ENCODE measurements at regions not wholly inside any gene's neighbourhood (a gene's known extent, or its start where the extent isn't known, plus 50 kb on each side); places are given as distances from the start of the nearest gene placed in this dataset.

DNA sequence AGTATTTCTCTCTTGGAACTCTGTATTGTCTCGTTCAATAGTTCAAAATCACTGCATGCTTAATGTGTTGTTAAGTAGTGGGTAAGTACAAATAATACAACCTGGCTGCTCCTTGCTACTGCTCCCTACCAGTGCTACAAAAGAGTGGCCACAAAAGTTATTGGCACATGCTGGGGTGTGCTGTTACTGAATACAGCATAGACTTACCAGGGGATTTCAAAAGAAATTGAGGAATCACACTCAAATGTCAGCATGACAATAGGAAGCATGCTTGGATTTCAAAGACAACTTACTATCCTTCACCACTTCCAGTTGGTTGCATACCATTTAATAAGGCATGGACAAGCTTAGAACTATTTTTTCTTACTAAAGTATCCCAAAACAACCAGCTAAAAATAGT, 1041.3 kb upstream of the SPRY2 start:
- H3K9me3 ChIP-seq = no peaks in the 10 kb centered on the region
- ATAC-seq = no peak
- DNase-seq (ENCODE audit: low read depth in 1 of 2, low spot score in 1 of 2) = no peak
- ChIA-PET CTCF (no interaction called here), POLR2A (no interaction called here)
- no peak overlapping the region for H3K27ac ChIP-seq
- 23% methylated on average over 1 of the region's 1 CpG for WGBS (ENCODE audit: missing lambda C conversion rate)
- FAIRE-seq = no peak
- TF ChIP-seq CBX8 (IDR thresholded peaks at IDR 0.05) (no peak), FOXS1 (CRISPR knock-in tag; IDR thresholded peaks at IDR 0.05) (no peak), TP53 (CRISPR knock-in tag; IDR thresholded peaks at IDR 0.05) (no peak), KDM1A (IDR thresholded peaks at IDR 0.05; ENCODE audit: low read depth) (no peak), ZFP36 (IDR thresholded peaks at IDR 0.05; ENCODE audit: borderline replicate concordance, partially characterized antibody) (no peak), BHLHE40 (IDR thresholded peaks at IDR 0.05; ENCODE audit: low read depth, low read length) (no peak), CHD2 (IDR thresholded peaks at IDR 0.05; ENCODE audit: low read length, partially characterized antibody) (no peak), CBX2 (IDR thresholded peaks at IDR 0.05; ENCODE audit: borderline replicate concordance, low read depth) (no peak), RFX5 (IDR thresholded peaks at IDR 0.05) (no peak), SREBF2 (IDR thresholded peaks at IDR 0.05) (no peak), EP300 (IDR thresholded peaks at IDR 0.05) (no peak), TFCP2L1 (CRISPR knock-in tag; IDR thresholded peaks at IDR 0.05) (no peak), KDM5A (IDR thresholded peaks at IDR 0.05) (no peak)
- TF ChIP-seq, protein P1, sequence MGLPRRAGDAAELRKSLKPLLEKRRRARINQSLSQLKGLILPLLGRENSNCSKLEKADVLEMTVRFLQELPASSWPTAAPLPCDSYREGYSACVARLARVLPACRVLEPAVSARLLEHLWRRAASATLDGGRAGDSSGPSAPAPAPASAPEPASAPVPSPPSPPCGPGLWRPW (IDR thresholded peaks at IDR 0.05) = no peak
- TF ChIP-seq, protein P2, sequence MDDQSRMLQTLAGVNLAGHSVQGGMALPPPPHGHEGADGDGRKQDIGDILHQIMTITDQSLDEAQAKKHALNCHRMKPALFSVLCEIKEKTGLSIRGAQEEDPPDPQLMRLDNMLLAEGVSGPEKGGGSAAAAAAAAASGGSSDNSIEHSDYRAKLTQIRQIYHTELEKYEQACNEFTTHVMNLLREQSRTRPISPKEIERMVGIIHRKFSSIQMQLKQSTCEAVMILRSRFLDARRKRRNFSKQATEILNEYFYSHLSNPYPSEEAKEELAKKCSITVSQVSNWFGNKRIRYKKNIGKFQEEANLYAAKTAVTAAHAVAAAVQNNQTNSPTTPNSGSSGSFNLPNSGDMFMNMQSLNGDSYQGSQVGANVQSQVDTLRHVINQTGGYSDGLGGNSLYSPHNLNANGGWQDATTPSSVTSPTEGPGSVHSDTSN (IDR thresholded peaks at IDR 0.05) = no peak
- TF ChIP-seq, protein P3, sequence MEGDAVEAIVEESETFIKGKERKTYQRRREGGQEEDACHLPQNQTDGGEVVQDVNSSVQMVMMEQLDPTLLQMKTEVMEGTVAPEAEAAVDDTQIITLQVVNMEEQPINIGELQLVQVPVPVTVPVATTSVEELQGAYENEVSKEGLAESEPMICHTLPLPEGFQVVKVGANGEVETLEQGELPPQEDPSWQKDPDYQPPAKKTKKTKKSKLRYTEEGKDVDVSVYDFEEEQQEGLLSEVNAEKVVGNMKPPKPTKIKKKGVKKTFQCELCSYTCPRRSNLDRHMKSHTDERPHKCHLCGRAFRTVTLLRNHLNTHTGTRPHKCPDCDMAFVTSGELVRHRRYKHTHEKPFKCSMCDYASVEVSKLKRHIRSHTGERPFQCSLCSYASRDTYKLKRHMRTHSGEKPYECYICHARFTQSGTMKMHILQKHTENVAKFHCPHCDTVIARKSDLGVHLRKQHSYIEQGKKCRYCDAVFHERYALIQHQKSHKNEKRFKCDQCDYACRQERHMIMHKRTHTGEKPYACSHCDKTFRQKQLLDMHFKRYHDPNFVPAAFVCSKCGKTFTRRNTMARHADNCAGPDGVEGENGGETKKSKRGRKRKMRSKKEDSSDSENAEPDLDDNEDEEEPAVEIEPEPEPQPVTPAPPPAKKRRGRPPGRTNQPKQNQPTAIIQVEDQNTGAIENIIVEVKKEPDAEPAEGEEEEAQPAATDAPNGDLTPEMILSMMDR (IDR thresholded peaks at IDR 0.05) = no peak
- no peak overlapping the region for H3K4me3 ChIP-seq
- no peaks in the 10 kb centered on the region for H3K4me1 ChIP-seq
- H3K4me2 ChIP-seq = no peak overlapping the region

DNA sequence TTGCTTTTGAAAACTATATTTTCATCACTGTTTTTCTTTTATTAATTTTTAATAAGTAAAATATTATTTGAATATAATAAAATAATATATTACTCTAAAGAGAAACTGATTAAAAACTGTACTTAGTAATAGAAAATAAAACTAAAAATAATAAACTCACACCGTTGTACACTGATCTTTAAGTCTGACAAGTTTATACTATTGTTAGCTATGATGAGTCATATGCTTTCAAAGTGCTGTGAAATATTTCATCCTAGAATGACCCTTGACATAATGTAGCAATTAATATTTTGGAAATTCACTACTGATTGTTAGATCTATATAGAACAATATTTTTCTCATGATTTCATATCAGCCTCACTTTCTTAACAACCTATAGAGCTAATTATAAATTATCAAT, 1040.6 kb upstream of the SPRY2 start:
- POLR2A ChIA-PET = no interaction called here
- no peak for DNase-seq (ENCODE audit: low read depth in 1 of 2, low spot score in 1 of 2)
- FAIRE-seq = no peak
- 0% methylated on average over 1 of the region's 1 CpG for WGBS (ENCODE audit: missing lambda C conversion rate)
- ATAC-seq = no peak
- H3K4me1 ChIP-seq = no peaks in the 10 kb centered on the region
- H3K4me3 ChIP-seq = no peak overlapping the region
- no peak overlapping the region for H3K27ac ChIP-seq
- TF ChIP-seq FOSL2 (IDR thresholded peaks at IDR 0.05) = no peak
- TF ChIP-seq FOSL2 (CRISPR knock-in tag; IDR thresholded peaks at IDR 0.05) = no peak
- TF ChIP-seq CEBPB (IDR thresholded peaks at IDR 0.05) = no peak
- TF ChIP-seq, protein P4, sequence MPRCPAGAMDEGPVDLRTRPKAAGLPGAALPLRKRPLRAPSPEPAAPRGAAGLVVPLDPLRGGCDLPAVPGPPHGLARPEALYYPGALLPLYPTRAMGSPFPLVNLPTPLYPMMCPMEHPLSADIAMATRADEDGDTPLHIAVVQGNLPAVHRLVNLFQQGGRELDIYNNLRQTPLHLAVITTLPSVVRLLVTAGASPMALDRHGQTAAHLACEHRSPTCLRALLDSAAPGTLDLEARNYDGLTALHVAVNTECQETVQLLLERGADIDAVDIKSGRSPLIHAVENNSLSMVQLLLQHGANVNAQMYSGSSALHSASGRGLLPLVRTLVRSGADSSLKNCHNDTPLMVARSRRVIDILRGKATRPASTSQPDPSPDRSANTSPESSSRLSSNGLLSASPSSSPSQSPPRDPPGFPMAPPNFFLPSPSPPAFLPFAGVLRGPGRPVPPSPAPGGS (IDR thresholded peaks at IDR 0.05) = no peak
- TF ChIP-seq RFX5 (IDR thresholded peaks at IDR 0.05) = no peak
- TF ChIP-seq KDM1A (IDR thresholded peaks at IDR 0.05; ENCODE audit: low read depth) = no peak
- TF ChIP-seq, protein P2 (IDR thresholded peaks at IDR 0.05) = no peak
- TF ChIP-seq SMC3 (IDR thresholded peaks at IDR 0.05) = no peak
- TF ChIP-seq RARB (CRISPR knock-in tag; IDR thresholded peaks at IDR 0.05) = no peak
- TF ChIP-seq ZFP36 (IDR thresholded peaks at IDR 0.05; ENCODE audit: borderline replicate concordance, partially characterized antibody) = no peak
- TF ChIP-seq EHF (CRISPR knock-in tag; IDR thresholded peaks at IDR 0.05) = no peak
- TF ChIP-seq HEYL (CRISPR knock-in tag; IDR thresholded peaks at IDR 0.05) = no peak
- TF ChIP-seq JUN (IDR thresholded peaks at IDR 0.05) = no peak
- no peak for TF ChIP-seq HOXB5 (CRISPR knock-in tag; IDR thresholded peaks at IDR 0.05)
- TF ChIP-seq KDM5A (IDR thresholded peaks at IDR 0.05) = no peak
- no peak for TF ChIP-seq PHF8 (IDR thresholded peaks at IDR 0.05; ENCODE audit: borderline replicate concordance, low read depth)
- TF ChIP-seq TFCP2L1 (CRISPR knock-in tag; IDR thresholded peaks at IDR 0.05) = no peak
- TF ChIP-seq, protein P5, sequence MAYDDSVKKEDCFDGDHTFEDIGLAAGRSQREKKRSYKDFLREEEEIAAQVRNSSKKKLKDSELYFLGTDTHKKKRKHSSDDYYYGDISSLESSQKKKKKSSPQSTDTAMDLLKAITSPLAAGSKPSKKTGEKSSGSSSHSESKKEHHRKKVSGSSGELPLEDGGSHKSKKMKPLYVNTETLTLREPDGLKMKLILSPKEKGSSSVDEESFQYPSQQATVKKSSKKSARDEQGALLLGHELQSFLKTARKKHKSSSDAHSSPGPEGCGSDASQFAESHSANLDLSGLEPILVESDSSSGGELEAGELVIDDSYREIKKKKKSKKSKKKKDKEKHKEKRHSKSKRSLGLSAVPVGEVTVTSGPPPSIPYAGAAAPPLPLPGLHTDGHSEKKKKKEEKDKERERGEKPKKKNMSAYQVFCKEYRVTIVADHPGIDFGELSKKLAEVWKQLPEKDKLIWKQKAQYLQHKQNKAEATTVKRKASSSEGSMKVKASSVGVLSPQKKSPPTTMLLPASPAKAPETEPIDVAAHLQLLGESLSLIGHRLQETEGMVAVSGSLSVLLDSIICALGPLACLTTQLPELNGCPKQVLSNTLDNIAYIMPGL (CRISPR knock-in tag; IDR thresholded peaks at IDR 0.05; ENCODE audit: borderline replicate concordance) = no peak
- TF ChIP-seq, protein P3 (IDR thresholded peaks at IDR 0.05) = no peak
- no peak overlapping the region for H3K4me2 ChIP-seq
- H3K9me3 ChIP-seq = no peaks in the 10 kb centered on the region
- CTCF ChIA-PET = no interaction called here

Measured in A549 (cell line).